HG03378 (cell line): ENCODE measurements at regions not wholly inside any gene's neighbourhood (a gene's known extent, or its start where the extent isn't known, plus 50 kb on each side); places are given as distances from the start of the nearest gene placed in this dataset.
A peak's percentile ranks its signal among the peaks of the same experiment; 100 is the strongest.

Source experiments
- ATAC-seq: cut with Tn5 transposase; IDR thresholded peaks from one replicate; pipeline ENCODE4 v1.9.1; 2021; ENCODE audit warnings: mild to moderate bottlenecking, moderate library complexity; ENCODE audit not compliant: unreplicated experiment

DNA sequence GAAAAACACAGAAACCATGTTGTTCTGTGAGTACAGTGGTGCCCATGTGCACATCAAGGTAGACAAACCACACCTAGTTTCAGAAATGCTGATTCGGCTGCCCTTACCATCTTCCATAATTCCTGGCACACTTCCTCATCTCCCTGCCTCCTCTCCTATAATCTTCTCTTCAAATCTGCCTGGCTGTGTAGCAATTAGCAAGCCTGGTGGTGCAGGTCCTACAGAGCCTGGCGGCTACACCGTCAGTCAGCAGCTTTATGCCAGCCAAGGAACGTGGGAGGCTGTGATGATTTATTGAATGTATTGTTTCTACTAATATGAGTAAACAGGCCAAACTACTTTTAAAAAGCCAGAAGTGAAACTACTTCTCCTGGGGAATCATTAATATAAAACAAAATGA is 106.8 kb downstream of the SEMA6D start:
- ATAC-seq = peak; percentile 77

DNA sequence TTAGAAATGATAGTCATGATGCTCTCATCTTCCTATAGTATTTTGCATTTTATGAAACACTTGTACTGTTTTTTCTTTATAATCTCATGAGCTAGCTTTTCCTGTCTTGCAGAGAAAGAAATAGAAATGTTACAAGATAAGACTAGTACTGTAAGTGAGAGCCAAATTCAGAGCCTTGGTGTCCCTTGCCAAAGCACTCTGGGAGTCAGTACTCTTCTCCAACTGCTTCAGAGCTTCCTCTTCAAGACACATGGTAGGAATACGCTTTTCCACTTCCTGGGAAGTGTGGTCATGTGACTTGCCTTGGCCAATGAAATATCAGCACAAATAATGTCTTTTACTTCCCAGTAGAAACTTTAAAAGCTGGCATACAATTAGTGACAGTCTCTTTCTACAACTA is 112.4 kb downstream of the SEMA6D start:
- no peak for ATAC-seq

DNA sequence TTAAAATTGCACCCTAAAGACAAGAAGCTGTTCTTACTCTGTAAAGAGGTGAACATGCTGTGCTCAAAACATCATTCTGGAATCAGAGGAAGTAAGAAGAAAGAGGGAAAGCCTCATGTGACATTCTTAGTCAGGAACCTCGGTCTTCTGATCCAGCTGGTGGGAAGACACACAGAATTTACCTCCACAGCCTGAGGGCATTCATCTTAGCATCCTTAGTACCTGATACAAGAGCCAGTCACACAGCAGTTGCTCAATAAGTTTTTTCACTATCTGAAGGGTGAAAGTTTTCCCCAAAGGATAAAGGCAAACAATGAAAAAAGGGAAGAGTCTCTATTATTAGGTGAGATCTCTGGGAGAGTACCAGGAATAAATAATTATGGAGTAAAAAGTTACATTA is 116.8 kb downstream of the SEMA6D start:
- ATAC-seq = no peak

DNA sequence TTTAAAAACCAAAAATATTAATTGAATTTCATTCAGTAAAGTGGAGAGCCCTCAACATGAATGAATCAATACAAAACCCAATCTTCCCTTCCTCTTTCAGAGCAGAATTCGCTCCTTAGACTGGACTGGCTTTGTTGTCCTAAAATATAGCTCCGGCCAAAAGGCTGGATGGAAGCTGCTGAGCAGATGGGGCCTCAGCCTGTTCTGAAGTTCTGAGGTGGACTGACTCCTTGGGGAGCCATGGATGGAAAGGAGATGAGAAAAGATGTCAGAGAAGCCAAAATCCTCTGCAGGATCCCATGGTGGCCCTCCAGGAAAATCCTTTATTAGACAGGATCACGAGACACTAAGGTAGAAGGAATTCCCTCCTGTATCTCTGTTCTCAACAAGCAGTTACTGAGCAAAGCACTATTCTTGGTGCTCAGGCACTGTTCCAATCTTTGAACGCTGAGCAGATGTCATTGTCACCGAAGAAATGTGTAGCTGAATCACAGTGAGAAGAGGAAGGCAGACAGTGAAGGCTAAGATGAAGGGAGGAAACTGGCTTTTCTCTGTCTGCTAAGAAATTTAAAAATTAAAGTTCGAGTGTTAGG is 122.0 kb downstream of the SEMA6D start:
- ATAC-seq = no peak

DNA sequence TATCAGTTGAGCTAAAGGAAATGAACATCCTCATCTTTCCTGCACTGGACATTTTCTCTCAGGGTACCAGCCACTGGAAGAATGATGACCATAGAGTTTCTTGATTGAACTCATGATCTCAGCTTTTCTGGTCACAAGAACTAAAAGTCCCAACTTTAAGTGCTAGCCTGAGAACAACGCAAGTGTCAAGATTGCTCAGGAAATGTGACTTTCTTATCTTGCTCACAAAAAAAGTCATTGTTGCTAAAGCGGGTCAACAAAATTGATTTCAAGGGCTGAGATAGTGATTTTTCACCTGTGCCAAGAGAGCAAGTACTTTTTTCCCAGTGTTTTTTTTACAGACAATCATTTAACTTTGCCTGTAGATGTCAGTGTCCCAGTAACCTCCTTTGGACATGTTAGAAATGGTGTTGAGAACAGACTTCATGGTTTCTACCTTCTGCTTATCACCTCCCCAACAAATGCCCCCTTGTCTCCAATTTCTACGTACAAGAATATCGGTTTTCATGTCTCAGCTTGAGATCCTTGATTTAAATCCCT is 125.9 kb downstream of the SEMA6D start:
- ATAC-seq = no peak

DNA sequence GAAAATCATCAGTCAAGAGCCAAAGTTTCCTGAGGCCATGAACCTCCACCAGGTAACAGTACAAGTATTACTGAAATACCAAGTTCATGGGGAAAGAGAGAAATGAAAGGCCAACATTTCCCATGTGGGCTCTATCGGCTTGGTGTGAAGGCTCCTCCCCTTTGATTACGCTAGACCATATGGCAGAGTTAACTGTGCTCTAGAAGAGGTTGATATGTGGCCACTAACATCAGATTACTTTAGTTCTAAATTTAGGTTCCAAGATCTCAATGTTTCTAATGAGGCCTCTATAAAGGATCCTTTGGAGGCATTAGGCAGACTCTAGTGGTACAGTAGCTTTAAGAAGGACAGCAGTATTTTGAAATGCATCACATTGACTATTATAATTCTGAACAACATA is 127.1 kb downstream of the SEMA6D start:
- no peak for ATAC-seq

DNA sequence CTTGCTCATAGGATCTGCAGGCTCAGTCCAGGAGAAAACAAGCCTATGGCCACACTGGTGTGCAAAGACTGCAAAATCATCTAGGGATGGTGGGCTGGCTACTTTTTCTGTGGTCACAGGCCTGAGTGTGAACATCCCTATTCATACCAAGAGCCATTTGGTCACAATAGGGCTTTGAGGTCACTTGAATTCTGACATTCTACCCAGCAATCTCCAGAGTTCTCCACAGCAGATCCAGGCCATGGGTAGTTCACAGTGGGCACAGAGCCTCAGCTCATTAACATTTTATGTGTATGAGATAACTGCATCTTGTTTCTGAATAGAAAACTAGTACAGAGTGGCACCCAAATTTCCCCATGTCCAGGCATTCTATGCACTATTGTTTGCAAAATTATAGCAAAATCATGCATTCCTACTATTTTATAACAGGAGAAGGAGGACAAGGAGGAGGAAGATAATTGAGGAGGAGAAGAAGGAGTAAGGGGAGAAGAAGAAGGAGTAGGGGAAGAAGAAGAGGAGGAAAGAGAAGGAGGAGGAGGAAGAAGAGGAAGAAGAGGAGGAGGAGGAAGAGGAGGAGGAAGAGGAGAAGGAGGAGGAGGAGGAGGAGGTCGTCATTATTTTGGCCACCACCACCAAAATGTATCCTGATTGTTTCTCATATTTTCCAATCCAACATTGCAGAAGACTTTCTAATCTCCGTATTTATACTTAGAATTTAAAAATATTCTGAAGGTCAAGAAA is 129.0 kb downstream of the SEMA6D start:
- ATAC-seq = no peak

DNA sequence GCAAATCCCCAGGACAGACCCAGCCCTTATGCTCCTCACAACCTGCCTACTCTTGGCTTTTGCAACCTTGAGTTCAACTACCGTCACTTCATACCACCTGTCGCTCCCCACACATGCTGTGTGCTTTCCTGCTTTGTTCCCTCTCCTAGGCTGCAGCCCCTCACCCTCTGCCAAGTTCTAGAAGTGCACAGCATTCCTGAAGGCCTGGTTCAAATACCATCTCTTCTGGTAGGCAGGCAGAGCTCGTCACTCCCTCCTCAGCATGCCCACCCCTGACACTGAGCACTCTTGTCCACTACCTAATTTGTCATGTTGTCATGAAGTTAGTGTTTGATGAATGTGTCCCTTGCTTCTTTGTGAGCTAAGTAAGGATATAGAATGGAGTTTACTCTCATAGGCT is 129.6 kb downstream of the SEMA6D start:
- no peak for ATAC-seq

DNA sequence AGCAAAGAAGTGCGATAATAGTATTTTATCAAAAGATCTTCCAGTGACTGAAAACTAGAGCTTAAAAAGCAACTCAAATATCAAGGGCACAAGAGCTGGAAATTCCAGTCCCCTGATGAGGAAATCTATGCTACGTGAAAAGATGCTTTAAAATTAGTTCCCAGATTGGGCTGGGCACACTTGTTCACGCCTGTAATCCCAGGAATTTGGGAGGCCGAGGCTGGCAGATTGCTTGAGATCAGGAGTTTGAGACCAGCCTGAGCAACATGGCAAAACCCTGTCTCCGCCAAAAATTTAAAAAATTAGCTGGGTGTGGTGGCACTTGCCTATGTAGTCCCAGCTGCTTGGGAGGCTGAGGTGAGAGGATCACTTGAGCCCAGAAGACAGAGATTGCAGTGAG is 138.8 kb downstream of the SEMA6D start:
- ATAC-seq = no peak

DNA sequence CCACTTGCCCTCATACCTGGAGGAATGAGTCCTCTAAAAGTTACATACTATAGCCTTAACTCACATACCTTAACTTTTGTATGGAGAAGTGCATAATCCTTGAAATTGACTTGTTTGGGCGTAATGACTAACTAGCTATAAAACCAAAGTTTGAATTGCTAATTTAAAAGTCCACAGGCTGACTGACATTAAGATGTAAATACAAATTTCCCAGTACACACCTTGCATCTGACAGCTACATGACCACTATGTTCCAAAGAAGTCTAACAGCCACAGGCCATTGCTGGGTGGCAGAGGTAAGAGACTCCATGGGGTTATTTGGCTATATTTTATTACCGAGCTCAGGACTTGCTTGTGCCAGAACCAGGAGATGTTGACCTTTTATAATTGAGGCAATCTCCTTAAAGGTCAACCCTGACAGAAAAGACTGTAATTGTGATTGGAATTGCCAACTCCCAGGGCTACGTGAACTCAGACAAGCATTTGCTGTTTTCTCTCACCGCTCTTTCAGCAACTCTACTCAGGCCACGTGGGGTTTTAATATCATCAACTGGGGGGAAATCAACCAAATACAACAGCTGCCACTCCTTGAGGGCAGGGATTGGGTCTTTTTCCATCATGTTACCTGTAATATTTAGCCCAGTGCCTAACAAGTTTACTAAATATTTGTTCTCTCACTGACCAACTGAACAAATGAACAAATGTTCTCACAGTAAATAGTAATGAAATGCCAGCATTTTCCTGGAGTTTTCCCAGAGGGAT is 139.9 kb downstream of the SEMA6D start:
- ATAC-seq = no peak

DNA sequence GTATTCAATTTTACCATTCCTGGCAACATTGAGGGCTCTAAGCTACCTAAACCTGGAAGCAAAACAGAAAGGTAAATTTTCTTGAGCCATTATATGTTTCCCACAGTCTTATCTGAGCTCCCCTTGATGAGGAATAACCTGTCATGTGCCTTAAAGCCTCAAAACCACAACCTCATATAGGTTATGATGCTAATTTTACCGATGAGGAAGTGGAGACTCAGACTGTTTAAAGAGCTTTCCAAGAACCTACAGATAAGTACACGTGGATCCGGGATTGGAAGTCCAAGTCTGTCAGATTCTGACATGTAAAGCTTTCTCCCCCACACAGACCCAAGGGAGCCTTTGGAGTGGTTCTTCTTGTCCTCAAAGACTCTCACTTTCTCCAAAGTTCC is 140.5 kb downstream of the SEMA6D start:
- ATAC-seq = peak; percentile 62

DNA sequence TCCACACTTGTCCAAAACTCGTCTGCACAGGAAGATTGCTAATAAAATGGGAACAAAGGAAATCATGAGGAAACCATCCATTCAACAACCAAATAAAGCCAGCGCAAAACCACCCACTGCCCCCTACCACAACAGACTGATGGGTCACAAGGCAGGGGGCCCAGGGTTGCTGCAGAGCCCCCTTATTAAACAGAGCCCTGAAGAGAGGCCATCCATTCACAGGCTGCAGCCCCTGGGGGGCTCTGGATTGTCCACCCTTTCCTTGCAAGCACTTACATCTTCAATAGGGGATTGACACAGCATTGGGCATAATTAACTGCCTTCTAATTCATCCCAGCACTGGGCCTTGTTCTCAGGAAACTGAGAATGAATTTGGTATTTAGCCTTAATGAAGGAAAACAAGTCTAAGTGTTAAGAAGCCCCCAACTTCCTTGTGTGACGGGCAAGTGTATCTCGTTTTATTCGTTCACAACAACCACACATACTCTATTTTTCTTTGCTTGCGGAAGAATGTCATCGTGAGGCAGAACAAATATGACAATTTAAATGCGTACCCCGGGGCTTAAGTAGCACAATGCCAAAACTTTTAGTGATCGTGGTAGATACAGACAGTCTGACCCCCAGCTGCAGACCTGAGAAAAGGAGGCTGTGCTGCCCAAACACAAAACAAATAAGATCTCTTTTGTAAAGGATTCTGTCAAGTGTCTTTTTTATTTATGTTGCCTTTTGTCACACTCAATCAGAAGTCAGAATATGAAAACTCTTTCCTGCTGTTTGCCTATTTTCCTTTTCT is 144.0 kb downstream of the SEMA6D start:
- ATAC-seq = no peak

DNA sequence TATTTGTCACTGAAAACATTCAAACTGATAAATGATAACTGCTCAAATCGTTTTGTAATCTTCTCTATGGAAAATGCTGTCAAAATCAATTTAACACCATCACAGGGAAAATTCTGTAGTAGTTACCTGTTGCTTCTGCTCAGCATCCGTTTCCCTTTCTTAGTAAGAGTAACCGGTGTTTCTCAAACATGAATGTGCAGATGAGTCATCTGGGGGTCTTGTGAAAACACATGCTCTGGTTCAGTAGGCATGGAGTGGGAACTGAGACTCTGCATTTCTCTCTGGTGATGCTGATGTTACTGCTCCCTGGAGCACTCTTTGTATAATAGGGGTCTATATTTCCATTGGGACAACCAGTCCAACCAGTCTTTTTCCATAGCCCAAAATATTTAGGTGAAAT is 145.1 kb downstream of the SEMA6D start:
- peak; percentile 66 for ATAC-seq

DNA sequence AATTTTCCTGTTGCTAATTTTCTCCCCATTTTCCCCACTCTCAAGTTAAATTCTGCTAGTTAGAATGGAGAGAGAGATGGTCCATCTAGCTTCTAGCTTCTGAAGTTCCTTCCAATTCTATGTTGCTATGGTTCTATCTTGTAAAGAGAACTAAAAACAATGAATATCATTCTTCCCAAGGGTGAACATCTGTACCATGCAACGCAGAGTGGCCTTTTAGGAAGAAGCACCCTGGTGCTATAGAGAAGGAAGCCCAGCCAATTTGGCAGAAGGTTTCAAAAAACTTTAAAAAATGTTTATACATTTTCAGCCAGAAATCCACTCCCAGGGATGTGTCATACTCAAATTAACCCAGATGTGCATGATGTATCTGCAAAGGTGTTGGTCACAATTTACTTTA is 149.1 kb downstream of the SEMA6D start:
- ATAC-seq = no peak

DNA sequence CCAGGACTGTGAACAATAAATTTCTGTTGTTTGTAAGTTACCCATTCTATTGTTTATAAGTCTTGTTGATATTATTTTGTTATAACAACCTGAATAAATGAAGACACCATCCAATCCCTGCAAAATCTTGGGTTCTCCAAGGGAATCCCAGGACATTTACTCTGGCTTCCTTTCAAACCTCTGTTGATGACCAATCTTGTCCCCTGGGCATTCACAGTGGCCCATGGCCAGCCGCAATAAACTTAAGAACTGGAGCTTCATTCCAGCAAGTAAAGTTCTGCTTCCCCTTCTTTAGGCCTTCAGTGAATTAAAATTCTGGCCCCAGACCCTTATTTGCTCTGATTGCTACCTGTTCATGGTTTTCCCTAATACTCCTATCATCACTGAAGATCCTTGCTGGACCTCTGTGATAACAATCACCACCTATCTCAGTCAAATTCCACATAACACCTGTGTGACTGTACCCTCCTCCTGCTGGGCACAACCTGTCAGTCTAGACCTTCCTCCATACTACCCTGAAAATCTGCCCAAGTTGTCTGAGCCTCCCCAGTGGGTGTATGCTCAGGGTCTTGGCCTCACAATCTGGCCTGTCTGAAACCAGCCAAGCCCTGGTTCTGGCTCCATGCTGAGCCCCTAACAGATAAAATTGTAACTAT is 153.1 kb downstream of the SEMA6D start:
- ATAC-seq = no peak

DNA sequence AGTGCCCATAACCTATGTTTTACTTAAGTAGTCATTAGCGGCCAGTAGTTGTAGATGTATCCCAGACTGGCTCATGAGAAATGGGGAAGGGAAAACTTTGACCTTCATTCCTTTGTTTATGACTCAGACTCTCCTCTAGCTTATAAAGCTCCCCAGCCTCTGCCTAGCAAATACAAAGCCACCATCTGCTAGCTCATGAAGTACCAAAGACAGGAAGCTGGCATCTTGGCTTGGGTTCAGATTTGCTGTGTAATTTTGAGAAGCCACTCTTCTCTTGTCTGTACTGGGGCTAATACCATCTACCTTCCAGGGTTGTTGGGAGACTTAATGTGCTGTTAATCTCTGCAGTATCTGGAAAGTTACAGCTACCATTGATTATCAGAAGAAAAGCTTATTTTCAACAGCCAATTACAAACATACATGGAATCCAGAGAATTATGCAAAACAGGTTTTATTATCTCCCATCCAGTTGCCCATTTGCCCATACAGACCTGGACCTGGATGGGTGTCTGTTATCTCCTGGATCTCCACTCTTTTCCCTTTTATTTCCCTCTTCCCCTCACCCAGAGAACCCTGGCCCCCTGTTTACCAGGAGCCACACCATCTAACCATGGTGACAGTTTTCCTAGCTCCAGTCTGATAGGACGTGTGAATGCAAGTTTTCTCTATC is 153.8 kb downstream of the SEMA6D start:
- ATAC-seq = no peak

DNA sequence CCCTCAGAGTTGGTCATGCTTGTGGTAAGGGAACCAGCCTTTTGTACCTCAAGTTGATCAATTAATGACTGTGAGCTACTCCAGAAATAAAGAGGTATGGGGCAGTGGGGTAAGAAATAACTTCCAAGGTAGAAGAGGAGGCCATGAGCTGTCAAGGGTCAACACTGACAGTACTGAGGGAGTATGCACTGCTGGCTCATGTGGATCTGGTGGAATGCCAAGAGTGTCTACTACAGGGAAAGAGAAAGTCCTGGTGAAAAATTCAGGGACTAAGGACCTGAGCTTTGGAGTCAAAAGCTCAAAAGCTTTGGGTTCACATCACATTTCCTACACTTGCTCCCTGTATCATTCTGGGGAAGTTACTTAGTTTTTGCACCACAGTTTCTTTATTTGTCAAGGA is 154.9 kb downstream of the SEMA6D start:
- no peak for ATAC-seq

DNA sequence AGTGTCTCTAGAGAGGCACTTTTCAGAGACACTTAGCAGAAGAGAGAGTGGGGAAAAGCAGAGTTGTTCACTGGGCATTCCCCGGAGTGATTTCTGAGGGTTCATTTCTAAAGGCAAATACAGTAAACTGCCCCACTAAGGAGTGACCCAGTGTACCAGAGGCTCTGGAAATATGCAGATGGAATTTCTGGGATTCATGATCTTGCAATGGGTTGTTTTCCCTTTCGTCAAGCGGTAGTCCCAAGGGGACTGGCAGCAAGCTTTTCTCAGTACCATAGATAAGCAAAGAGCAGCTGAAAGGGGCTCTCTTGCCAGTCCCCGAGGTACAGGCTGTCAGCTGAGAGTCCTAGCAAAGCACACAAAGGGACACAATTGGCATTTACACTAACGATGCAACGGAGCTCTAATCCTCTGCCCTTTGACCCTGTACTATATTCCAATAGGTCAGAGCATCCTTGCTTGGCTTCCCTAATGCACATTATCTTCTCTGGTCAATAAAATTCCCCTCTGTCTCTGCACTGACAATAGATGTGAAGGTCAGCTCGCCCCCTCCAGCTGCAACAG is 155.6 kb downstream of the SEMA6D start:
- no peak for ATAC-seq

DNA sequence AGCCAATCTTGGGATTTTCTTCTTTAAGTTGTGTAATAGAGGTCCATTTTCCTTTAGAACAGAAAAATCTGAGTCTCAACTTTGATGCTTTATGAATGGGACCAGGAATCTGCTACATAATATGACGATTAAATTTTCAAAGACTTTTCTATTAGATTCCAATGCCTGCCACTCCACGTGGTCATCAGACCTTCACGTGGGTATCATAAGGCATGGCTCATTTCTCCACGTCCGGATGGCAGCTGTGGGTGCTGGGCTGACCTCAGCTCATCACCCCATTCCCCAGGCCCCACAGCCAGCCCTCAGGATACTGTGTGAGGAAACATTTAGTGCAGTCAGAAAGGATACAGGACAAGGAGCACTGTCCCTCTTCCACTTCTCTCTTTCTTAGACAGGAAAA is 159.7 kb downstream of the SEMA6D start:
- ATAC-seq = no peak

DNA sequence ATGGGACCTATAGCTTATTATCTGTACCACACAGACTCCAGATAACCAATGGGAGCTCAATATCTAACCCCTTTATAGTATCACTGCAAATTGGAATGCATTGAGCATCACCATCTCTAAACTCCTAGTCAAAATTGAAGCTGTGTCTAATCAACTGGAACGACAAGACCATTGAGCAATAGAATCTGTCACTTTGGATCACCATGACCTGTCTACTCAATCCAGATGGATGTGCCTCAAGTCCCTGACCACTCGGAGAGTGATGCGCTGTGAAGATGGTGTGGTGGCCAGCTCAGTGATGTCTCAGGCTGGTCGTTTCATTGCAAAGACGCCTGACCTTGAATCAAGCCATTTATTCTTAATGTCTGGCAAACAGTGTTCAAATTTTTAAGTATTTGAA is 160.5 kb downstream of the SEMA6D start:
- ATAC-seq = no peak
